HepG2 (cell line): ENCODE measurements at regions not wholly inside any gene's neighbourhood (a gene's known extent, or its start where the extent isn't known, plus 50 kb on each side); places are given as distances from the start of the nearest gene placed in this dataset.

Source experiments
- ATAC-seq: fragments of 200-7000 bp; cut with Tn5 transposase; 3 replicates; pipeline ENCODE4 v1.9.1; 2020; ENCODE audit warnings: mild to moderate bottlenecking, moderate library complexity
- BruUV-seq: library from RNA; stranded (reverse); fragments of 400-500 nt; replicated peaks from 2 replicates; lab custom pipeline; 2021; lab: Mats Ljungman, UMichigan
- CTCF ChIA-PET: fragments of 300-600 bp; formaldehyde crosslinking; extraction: SDS; loops from one replicate; lab custom pipeline; 2021; ENCODE audit warnings: low total read pairs, inconsistent platforms, low intra/inter-chr PET ratio; lab: Yijun Ruan, JAX
- POLR2A ChIA-PET: fragments of 350-600 bp; sonication (Branson Sonifier 250); formaldehyde crosslinking; loops from one replicate; lab custom pipeline; 2020; ENCODE audit warnings: antibody characterized with exemption, inconsistent platforms; lab: Yijun Ruan, JAX
- DNase-seq: peaks from one replicate; pipeline ENCODE4 v3.0.0-alpha.2; 2015; ENCODE audit warnings: low spot score
- FAIRE-seq: peaks from 3 replicates; lab custom pipeline; 2011; peaks lifted over from hg19 to GRCh38; lab: Jason Lieb, UNC
- H2AFZ ChIP-seq: one replicate; pipeline ENCODE4 v1.6.1; 2011; ENCODE audit warnings: low read length, inconsistent platforms
- H3K27ac ChIP-seq: fragments of 300-600 bp; 3 replicates; pipeline ENCODE4 v1.8.0; 2011; ENCODE audit warnings: mixed run types, mild to moderate bottlenecking, mixed read lengths, low read length, inconsistent platforms; ENCODE audit not compliant: insufficient read depth; ENCODE audit errors: extremely low read length
- H3K27me3 ChIP-seq, 2 experiments: fragments of 200-600 bp in 1 of 2; 2 replicates in 1 of 2; 3 replicates in 1 of 2; pipeline versions ENCODE4 v1.6.0 to v1.8.0; 2011; ENCODE audit warnings: low read length in 2 of 2, mild to moderate bottlenecking in 2 of 2, moderate library complexity in 2 of 2, inconsistent platforms in 1 of 2; ENCODE audit not compliant: insufficient read depth in 2 of 2, control insufficient read depth in 1 of 2
- H3K36me3 ChIP-seq, 2 experiments: fragments of 200-600 bp in 1 of 2; replicated peaks in 1 of 2; 2 replicates in 1 of 2; 3 replicates in 1 of 2; pipeline versions ENCODE4 v1.5.1 to v1.8.0; 2011; ENCODE audit warnings: low read length in 2 of 2, inconsistent platforms in 1 of 2; ENCODE audit not compliant: insufficient read depth in 2 of 2, control insufficient read depth in 1 of 2
- H3K4me1 ChIP-seq: 2 replicates; pipeline ENCODE4 v1.5.1; 2012; ENCODE audit warnings: low read length, inconsistent platforms; ENCODE audit not compliant: insufficient read depth
- H3K4me2 ChIP-seq: 2 replicates; pipeline ENCODE4 v1.6.0; 2011; ENCODE audit warnings: low read depth, low read length, inconsistent platforms
- H3K4me3 ChIP-seq, 3 experiments: fragments of 200-600 bp in 1 of 3; sonication (generic), shearing (Covaris generic) in 1 of 3; replicated peaks in 1 of 3; 2 replicates each; pipeline ENCODE4 v1.5.1; 2011 to 2016; ENCODE audit warnings: low read length in 3 of 3, inconsistent platforms in 2 of 3, low read depth in 2 of 3, mild to moderate bottlenecking in 2 of 3, control low read depth in 1 of 3, mixed read lengths in 1 of 3; ENCODE audit not compliant: insufficient read depth in 1 of 3
- H3K79me2 ChIP-seq: one replicate; pipeline ENCODE4 v1.6.1; 2011; ENCODE audit warnings: low read length, inconsistent platforms; ENCODE audit not compliant: insufficient read depth
- H3K9ac ChIP-seq: 2 replicates; pipeline ENCODE4 v1.6.0; 2011; ENCODE audit warnings: mild to moderate bottlenecking, low read depth, low read length, inconsistent platforms; ENCODE audit not compliant: insufficient read depth
- H3K9me3 ChIP-seq: 2 replicates; pipeline ENCODE4 v1.5.1; 2012; ENCODE audit warnings: mild to moderate bottlenecking, low read length
- H4K20me1 ChIP-seq: 2 replicates; pipeline ENCODE4 v1.6.0; 2011; ENCODE audit warnings: inconsistent platforms, mild to moderate bottlenecking, low read length, moderate library complexity; ENCODE audit not compliant: insufficient read depth
- ATM ChIP-seq: fragments of 450-650 bp; IDR thresholded peaks from 2 replicates; pipeline ENCODE4 v1.7.1; 2017; ENCODE audit warnings: mild to moderate bottlenecking, borderline replicate concordance
- ETV5 ChIP-seq: IDR thresholded peaks from 2 replicates; pipeline ENCODE4 v1.6.1; 2018; ENCODE audit warnings: missing biosample characterization, missing genetic modification reagents, inconsistent platforms, borderline replicate concordance
- GLI4 ChIP-seq: sonication (generic); formaldehyde crosslinking; IDR thresholded peaks from 2 replicates; pipeline ENCODE4 v1.5.1; 2020; ENCODE audit warnings: missing genetic modification reagents, mild to moderate bottlenecking, moderate library complexity, borderline replicate concordance
- GTF3A ChIP-seq: sonication (generic); formaldehyde crosslinking; conservative IDR thresholded peaks from 2 replicates; pipeline ENCODE4 v1.4.0; 2020; ENCODE audit warnings: mild to moderate bottlenecking, missing genetic modification reagents
- PAF1 ChIP-seq: IDR thresholded peaks from 2 replicates; pipeline ENCODE4 v1.6.1; 2016; ENCODE audit warnings: missing genetic modification reagents, missing compliant biosample characterization
- ZFP82 ChIP-seq: sonication (generic); formaldehyde crosslinking; IDR thresholded peaks from 2 replicates; pipeline ENCODE4 v1.5.1; 2020; ENCODE audit warnings: mild to moderate bottlenecking, missing genetic modification reagents, borderline replicate concordance
- ZFP90 ChIP-seq: sonication (generic); formaldehyde crosslinking; IDR thresholded peaks from 2 replicates; pipeline ENCODE4 v1.8.0; 2022; ENCODE audit warnings: missing genetic modification reagents, mild to moderate bottlenecking, inconsistent platforms, borderline replicate concordance
- ZMAT3 ChIP-seq: sonication (generic); formaldehyde crosslinking; conservative IDR thresholded peaks from 2 replicates; pipeline ENCODE4 v1.7.0; 2021; ENCODE audit warnings: missing genetic modification reagents
- ZNF251 ChIP-seq: sonication (generic); formaldehyde crosslinking; IDR thresholded peaks from 2 replicates; pipeline ENCODE4 v1.9.0; 2021; ENCODE audit warnings: mild to moderate bottlenecking, missing genetic modification reagents
- ZNF414 ChIP-seq: sonication (generic); formaldehyde crosslinking; IDR thresholded peaks from 2 replicates; pipeline ENCODE4 v1.5.0; 2020; ENCODE audit warnings: missing genetic modification reagents
- ZNF737 ChIP-seq: sonication (generic); formaldehyde crosslinking; IDR thresholded peaks from 2 replicates; pipeline ENCODE4 v1.5.0; 2020; ENCODE audit warnings: missing genetic modification reagents, mild to moderate bottlenecking, borderline replicate concordance
- ZNF891 ChIP-seq: sonication (generic); formaldehyde crosslinking; IDR thresholded peaks from 2 replicates; pipeline ENCODE4 v1.5.0; 2020; ENCODE audit warnings: mild to moderate bottlenecking, missing genetic modification reagents
- WGBS: methylation state at CpG from one replicate; pipeline ENCODE4 v1.1.6; 2017; ENCODE audit warnings: low lambda C conversion rate; 5-methylcytosine and 5-hydroxymethylcytosine counted together
- in situ Hi-C: cut with HindIII; loops from 2 replicates; pipeline ENCODE4 v1.10.0; 2017; ENCODE audit warnings: low pct_unique_long_range_greater_than_20kb; ENCODE audit not compliant: extremely low pct_ligation_motif_present
- intact Hi-C: fragments of 100-400 bp; cut with micrococcal nuclease; formaldehyde crosslinking; loops from one replicate; pipeline ENCODE4 v1.10.0; 2022; ENCODE audit not compliant: unreplicated experiment
- TF ChIP-seq, protein P1 (sequence below): sonication (generic); formaldehyde crosslinking; IDR thresholded peaks from 2 replicates; pipeline ENCODE4 v1.4.0; 2020; ENCODE audit warnings: missing genetic modification reagents

DNA sequence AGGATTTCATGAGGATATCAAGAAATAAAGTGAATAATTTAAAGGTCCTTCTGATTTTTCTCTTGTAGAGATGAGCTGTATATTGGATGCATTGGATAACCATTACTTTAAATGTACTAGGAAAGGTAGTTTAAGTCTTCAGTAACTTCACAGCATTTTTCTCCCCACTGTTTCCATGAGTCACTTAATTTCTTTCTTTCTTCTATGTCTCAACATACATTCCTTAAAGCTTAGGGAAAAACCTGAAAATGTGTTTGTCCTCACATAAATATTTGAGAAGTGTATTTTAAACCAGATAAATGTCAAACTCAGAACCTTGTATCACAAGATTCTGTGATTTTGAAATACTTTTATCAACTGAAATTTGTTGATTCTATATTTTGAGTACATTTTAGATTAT is 1970.2 kb upstream of the FLRT2 start:
- POLR2A ChIA-PET = no interaction called here
- FAIRE-seq = no peak
- Histone ChIP-seq H3K27me3 (no peaks in the 10 kb centered on the region), H3K9me3 (peaks cover 54% of the 10 kb centered on the region), H4K20me1 (no peaks in the 10 kb centered on the region), H3K4me1 (no peaks in the 10 kb centered on the region), H3K36me3 (no peaks in the 10 kb centered on the region), H3K4me3 (no peak overlapping the region), H3K9ac (no peak overlapping the region), H2AFZ (no peak overlapping the region), H3K27ac (no peak overlapping the region), H3K4me2 (no peak overlapping the region), H3K79me2 (no peaks in the 10 kb centered on the region)
- CTCF ChIA-PET = no interaction called here
- no peak for DNase-seq
- in situ Hi-C loops = no loop called here
- TF ChIP-seq PAF1 (CRISPR knock-in tag) (no peak), ZNF414 (CRISPR knock-in tag) (no peak), ZNF737 (CRISPR knock-in tag) (no peak), ZFP90 (CRISPR knock-in tag) (no peak), ATM (no peak)
- intact Hi-C loops = no loop called here
- no peak for ATAC-seq
- BruUV-seq = no TSS peak

GRCh38 chr14:83561261-83561660 is 1968.7 kb upstream of the FLRT2 start:
- H3K4me3 ChIP-seq = no peak overlapping the region
- no peak for ATAC-seq
- no peaks in the 10 kb centered on the region for H3K27me3 ChIP-seq
- H3K4me2 ChIP-seq = no peak overlapping the region
- H3K79me2 ChIP-seq = no peaks in the 10 kb centered on the region
- H4K20me1 ChIP-seq = no peaks in the 10 kb centered on the region
- FAIRE-seq = no peak
- DNase-seq = no peak
- no peaks in the 10 kb centered on the region for H3K4me1 ChIP-seq
- H2AFZ ChIP-seq = no peak overlapping the region
- ChIA-PET CTCF (no interaction called here), POLR2A (no interaction called here)
- H3K9ac ChIP-seq = no peak overlapping the region
- H3K36me3 ChIP-seq = no peaks in the 10 kb centered on the region
- WGBS = 40% methylated on average over 1 of the region's 7 CpGs
- H3K27ac ChIP-seq = no peak overlapping the region
- in situ Hi-C loops (no loop called here), intact Hi-C loops (no loop called here)
- peaks cover 53% of the 10 kb centered on the region for H3K9me3 ChIP-seq
- BruUV-seq = no TSS peak
- TF ChIP-seq GTF3A (CRISPR knock-in tag) (no peak), ETV5 (no peak), ZFP82 (CRISPR knock-in tag) (no peak), ZNF251 (CRISPR knock-in tag) (no peak), ZNF891 (no peak), GLI4 (CRISPR knock-in tag) (no peak), ZMAT3 (CRISPR knock-in tag) (no peak)
- TF ChIP-seq, protein P1, sequence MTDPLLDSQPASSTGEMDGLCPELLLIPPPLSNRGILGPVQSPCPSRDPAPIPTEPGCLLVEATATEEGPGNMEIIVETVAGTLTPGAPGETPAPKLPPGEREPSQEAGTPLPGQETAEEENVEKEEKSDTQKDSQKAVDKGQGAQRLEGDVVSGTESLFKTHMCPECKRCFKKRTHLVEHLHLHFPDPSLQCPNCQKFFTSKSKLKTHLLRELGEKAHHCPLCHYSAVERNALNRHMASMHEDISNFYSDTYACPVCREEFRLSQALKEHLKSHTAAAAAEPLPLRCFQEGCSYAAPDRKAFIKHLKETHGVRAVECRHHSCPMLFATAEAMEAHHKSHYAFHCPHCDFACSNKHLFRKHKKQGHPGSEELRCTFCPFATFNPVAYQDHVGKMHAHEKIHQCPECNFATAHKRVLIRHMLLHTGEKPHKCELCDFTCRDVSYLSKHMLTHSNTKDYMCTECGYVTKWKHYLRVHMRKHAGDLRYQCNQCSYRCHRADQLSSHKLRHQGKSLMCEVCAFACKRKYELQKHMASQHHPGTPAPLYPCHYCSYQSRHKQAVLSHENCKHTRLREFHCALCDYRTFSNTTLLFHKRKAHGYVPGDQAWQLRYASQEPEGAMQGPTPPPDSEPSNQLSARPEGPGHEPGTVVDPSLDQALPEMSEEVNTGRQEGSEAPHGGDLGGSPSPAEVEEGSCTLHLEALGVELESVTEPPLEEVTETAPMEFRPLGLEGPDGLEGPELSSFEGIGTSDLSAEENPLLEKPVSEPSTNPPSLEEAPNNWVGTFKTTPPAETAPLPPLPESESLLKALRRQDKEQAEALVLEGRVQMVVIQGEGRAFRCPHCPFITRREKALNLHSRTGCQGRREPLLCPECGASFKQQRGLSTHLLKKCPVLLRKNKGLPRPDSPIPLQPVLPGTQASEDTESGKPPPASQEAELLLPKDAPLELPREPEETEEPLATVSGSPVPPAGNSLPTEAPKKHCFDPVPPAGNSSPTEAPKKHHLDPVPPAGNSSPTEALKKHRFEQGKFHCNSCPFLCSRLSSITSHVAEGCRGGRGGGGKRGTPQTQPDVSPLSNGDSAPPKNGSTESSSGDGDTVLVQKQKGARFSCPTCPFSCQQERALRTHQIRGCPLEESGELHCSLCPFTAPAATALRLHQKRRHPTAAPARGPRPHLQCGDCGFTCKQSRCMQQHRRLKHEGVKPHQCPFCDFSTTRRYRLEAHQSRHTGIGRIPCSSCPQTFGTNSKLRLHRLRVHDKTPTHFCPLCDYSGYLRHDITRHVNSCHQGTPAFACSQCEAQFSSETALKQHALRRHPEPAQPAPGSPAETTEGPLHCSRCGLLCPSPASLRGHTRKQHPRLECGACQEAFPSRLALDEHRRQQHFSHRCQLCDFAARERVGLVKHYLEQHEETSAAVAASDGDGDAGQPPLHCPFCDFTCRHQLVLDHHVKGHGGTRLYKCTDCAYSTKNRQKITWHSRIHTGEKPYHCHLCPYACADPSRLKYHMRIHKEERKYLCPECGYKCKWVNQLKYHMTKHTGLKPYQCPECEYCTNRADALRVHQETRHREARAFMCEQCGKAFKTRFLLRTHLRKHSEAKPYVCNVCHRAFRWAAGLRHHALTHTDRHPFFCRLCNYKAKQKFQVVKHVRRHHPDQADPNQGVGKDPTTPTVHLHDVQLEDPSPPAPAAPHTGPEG (CRISPR knock-in tag) = no peak
